Astrocyte of the spinal cord (primary cell): ENCODE measurements at regions not wholly inside any gene's neighbourhood (a gene's known extent, or its start where the extent isn't known, plus 50 kb on each side); places are given as distances from the start of the nearest gene placed in this dataset.

Experiments used
- DNase-seq: peaks from one replicate; pipeline ENCODE4 v3.0.0; 2011; ENCODE audit warnings: low read depth, low spot score
- H3K4me3 ChIP-seq: 2 replicates; pipeline ENCODE4 v1.5.1; 2011; ENCODE audit warnings: low read depth, mild to moderate bottlenecking, low read length, moderate library complexity
- in situ Hi-C: cut with HindIII; loops from 2 replicates; pipeline ENCODE4 v1.10.0; 2017; ENCODE audit warnings: low sequenced_read_pairs
- TF ChIP-seq, protein P1 (sequence below): IDR thresholded peaks from 2 replicates; pipeline ENCODE4 v1.5.1; 2012; ENCODE audit warnings: low read depth, mild to moderate bottlenecking, low read length, inconsistent platforms

DNA sequence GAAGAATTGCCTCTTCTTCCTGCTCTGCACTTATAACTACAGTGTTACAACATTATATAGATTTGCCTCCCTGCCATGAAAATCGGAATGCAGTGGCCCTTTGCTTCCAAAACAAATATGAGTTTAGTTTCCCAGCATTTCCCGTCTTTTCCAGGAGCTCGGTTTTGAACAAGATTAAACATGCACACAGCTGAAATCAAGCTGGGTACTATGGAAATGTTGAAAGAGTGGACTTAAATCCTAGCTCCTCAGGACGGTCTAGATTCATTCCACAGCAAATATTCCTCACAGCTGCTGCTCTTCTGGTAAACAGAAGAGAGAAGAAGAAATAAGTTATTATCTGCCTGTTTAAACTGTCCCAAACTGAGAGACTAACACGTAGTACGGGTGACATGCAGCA lies 161.4 kb downstream of the PIK3R1 start:
- no peak overlapping the region for H3K4me3 ChIP-seq
- in situ Hi-C loops: no loop called here
- TF ChIP-seq, protein P1, sequence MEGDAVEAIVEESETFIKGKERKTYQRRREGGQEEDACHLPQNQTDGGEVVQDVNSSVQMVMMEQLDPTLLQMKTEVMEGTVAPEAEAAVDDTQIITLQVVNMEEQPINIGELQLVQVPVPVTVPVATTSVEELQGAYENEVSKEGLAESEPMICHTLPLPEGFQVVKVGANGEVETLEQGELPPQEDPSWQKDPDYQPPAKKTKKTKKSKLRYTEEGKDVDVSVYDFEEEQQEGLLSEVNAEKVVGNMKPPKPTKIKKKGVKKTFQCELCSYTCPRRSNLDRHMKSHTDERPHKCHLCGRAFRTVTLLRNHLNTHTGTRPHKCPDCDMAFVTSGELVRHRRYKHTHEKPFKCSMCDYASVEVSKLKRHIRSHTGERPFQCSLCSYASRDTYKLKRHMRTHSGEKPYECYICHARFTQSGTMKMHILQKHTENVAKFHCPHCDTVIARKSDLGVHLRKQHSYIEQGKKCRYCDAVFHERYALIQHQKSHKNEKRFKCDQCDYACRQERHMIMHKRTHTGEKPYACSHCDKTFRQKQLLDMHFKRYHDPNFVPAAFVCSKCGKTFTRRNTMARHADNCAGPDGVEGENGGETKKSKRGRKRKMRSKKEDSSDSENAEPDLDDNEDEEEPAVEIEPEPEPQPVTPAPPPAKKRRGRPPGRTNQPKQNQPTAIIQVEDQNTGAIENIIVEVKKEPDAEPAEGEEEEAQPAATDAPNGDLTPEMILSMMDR: no peak
- no peak for DNase-seq

DNA sequence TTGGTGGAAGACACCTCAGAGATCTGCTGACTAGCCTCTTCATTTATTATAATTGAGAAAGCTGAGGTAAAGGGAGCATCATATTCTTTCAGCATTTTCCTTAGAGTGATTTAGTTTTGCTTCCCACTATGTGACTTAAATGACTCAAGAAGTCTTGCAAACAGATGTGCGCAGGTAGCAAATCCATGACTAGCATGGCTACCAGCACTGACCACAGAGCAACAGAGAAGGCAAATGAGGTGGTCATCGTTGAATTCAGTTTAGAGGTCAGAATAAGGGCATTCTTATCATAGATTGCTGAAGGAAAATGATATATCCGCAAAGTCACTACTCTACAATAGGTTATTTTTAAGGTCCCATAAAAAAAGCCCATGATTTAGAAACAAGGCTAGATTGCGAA lies 162.2 kb downstream of the PIK3R1 start:
- DNase-seq: no peak
- no peak overlapping the region for H3K4me3 ChIP-seq
- in situ Hi-C loops: no loop called here
- TF ChIP-seq, protein P1: no peak

DNA sequence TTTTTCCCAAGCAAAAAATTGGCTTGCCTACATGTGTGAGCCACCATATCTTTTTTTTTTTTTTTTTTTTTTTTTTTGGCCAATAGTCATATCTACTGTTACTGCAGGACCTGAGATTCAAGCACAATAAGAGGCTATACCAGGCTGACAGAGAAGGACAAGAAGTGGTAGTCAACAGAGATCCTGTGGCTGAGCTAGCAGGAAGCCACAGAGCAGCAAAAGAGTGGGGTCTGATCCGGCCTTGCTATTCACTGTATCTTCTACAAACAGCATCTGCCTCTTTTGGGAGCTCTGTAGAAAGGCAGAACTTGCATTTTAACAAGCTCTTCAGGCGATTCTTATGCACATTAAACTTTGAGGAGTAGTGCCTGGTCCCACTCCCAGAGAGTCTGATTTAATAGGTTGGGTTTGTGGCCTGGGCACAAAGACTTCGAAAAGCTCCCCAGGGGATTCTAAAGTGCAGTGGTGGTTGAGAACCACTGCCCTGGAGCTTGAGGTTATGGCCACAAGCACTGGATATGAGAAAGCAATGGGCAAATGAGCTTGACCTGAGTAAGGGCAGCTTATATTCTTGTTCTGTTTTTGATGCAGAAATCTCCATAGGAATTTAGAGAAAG lies 162.8 kb downstream of the PIK3R1 start:
- no peak for DNase-seq
- in situ Hi-C loops: no loop called here
- H3K4me3 ChIP-seq: no peak overlapping the region
- TF ChIP-seq, protein P1: no peak

DNA sequence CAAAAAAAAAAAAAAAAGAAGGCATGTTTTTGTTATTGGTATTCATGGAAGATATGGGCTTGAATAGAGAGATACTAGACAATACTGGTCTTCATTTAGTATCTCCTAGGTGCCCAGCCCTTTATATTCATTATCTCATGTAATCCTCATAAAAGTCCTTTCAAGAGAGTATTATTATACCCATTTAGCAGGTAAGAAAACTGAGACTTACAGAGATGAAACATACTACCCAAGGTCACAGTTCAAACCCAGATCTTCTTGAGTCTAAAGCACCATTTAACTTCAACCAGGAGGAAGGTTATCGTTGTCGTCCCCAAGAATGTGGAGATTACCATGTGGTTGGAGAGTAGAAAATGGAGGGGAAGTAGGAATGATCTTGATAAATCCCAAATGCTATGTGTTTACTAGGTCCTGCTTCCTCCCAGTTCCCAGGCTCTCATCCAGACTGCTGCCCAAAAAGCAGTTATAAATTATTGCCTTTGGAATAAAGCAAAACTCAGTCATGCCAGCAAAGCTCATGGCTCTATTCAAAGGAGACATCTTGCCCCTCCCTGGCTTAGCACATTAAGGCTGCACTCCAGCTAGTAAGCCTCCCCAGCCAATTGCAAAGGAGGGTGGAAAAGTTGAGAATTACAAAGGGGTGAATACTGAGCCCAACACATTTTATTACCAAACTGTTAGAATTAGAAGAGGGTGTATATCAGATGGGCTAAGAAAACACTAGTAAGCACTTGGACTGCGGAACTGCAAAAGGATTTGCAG lies 163.9 kb downstream of the PIK3R1 start:
- TF ChIP-seq, protein P1: no peak
- no peak for DNase-seq
- no peak overlapping the region for H3K4me3 ChIP-seq
- in situ Hi-C loops: no loop called here

DNA sequence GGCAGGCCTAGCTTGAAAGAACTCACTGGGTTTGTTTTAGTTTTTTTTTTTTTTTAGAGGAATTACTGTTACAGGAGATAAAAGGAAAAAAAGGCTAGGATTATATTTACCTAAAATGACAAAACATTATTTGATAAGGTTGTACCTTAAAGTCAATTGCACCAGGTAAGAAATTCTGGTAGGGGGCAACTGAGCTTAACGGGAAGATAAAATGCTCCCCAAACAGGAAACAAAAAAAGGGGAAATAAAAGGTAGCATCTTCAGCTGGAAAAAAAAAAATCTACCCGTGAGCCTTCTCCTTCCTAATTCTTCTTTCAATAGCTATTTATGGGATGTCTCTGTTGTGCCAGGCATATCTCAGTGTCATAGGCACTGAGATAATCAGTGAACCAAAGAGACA lies 164.5 kb downstream of the PIK3R1 start:
- TF ChIP-seq, protein P1: no peak
- H3K4me3 ChIP-seq: no peak overlapping the region
- in situ Hi-C loops: no loop called here
- DNase-seq: no peak

DNA sequence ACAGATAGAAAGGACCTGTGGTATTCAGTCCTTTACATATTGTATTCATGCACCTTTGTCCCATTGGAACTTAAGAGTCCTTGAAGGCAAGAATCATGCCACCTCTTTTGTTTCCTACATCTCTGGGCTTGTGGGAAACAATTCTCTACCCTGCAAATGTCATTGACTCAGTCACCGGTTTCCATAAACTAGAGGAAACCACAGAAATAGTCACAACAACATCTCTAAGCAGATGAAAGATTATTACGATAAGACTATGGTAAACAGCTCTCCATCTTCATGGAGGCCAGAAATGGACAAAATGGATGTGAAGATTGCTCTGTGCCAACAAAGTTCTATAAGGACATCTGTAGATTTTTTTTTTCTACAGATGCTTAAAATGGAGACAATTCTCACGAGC lies 165.5 kb downstream of the PIK3R1 start:
- TF ChIP-seq, protein P1: no peak
- in situ Hi-C loops: no loop called here
- DNase-seq: no peak
- no peak overlapping the region for H3K4me3 ChIP-seq
